IPS-18a (cell line): ENCODE measurements at regions not wholly inside any gene's neighbourhood (a gene's known extent, or its start where the extent isn't known, plus 50 kb on each side); places are given as distances from the start of the nearest gene placed in this dataset.
"Not testable (repeated sequence)": the region's sequence is repeated elsewhere in the genome, so short reads cannot be mapped to it uniquely, and the experiment has no call there.

ENCODE experiments used
- H3K27ac ChIP-seq: one replicate; pipeline ENCODE4 v1.5.1; 2013; ENCODE audit warnings: low read length
- H3K27me3 ChIP-seq: one replicate; pipeline ENCODE4 v1.6.1; 2013; ENCODE audit warnings: mild to moderate bottlenecking, low read length; ENCODE audit not compliant: control insufficient read depth, insufficient read depth
- H3K36me3 ChIP-seq: one replicate; pipeline ENCODE4 v1.6.1; 2013; ENCODE audit warnings: low read depth, low read length; ENCODE audit not compliant: control insufficient read depth
- H3K4me1 ChIP-seq: one replicate; pipeline ENCODE4 v1.6.1; 2013; ENCODE audit warnings: low read depth, low read length; ENCODE audit not compliant: control insufficient read depth
- H3K4me3 ChIP-seq: one replicate; pipeline ENCODE4 v1.5.1; 2013; ENCODE audit warnings: low read length
- H3K9ac ChIP-seq: one replicate; pipeline ENCODE4 v1.6.1; 2013; ENCODE audit warnings: mild to moderate bottlenecking, low read length, moderate library complexity
- H3K9me3 ChIP-seq: one replicate; pipeline ENCODE4 v1.6.1; 2013; ENCODE audit warnings: low read depth, low read length; ENCODE audit not compliant: control insufficient read depth

- Histone ChIP-seq H3K27ac (no peak overlapping the region), H3K4me3 (no peak overlapping the region), H3K27me3 (peaks cover 8% of the 10 kb centered on the region), H3K4me1 (no peaks in the 10 kb centered on the region), H3K9me3 (peaks cover 12% of the 10 kb centered on the region), H3K9ac (no peak overlapping the region), H3K36me3 (no peaks in the 10 kb centered on the region)
Observed at GRCh38 chr2:13686262-13686661, 946.3 kb upstream of the LRATD1 start.

GRCh38 chr2:13694673-13695072 lies 937.8 kb upstream of the LRATD1 start:
- Histone ChIP-seq H3K27me3 (no peaks in the 10 kb centered on the region), H3K9ac (no peak overlapping the region), H3K4me3 (no peak overlapping the region)

GRCh38 chr2:13696601-13697000 lies 935.9 kb upstream of the LRATD1 start:
- no peak overlapping the region for H3K9ac ChIP-seq
- H3K9me3 ChIP-seq, result no peaks in the 10 kb centered on the region
- H3K4me1 ChIP-seq, result no peaks in the 10 kb centered on the region
- no peaks in the 10 kb centered on the region for H3K36me3 ChIP-seq
- no peak overlapping the region for H3K4me3 ChIP-seq
- no peak overlapping the region for H3K27ac ChIP-seq
- H3K27me3 ChIP-seq, result no peaks in the 10 kb centered on the region

More at GRCh38 chr2:13694673-13695072, 937.8 kb upstream of the LRATD1 start:
- Histone ChIP-seq H3K9me3 (no peaks in the 10 kb centered on the region), H3K36me3 (no peaks in the 10 kb centered on the region), H3K4me1 (no peaks in the 10 kb centered on the region), H3K27ac (no peak overlapping the region)

- Histone ChIP-seq H3K9me3 (no peaks in the 10 kb centered on the region), H3K4me3 (no peak overlapping the region), H3K36me3 (no peaks in the 10 kb centered on the region), H3K27ac (no peak overlapping the region), H3K27me3 (no peaks in the 10 kb centered on the region), H3K4me1 (no peaks in the 10 kb centered on the region), H3K9ac (no peak overlapping the region)
Observed at GRCh38 chr2:13698847-13699246, 933.7 kb upstream of the LRATD1 start.

- H3K4me1 ChIP-seq, H3K9me3 ChIP-seq, H3K9ac ChIP-seq: not testable (repeated sequence)
Observed at GRCh38 chr2:13699939-13700338, 932.6 kb upstream of the LRATD1 start.

GRCh38 chr2:13711154-13711553 lies 921.4 kb upstream of the LRATD1 start:
- H3K27me3 ChIP-seq, result no peaks in the 10 kb centered on the region
- H3K4me1 ChIP-seq, result no peaks in the 10 kb centered on the region
- H3K9me3 ChIP-seq, result no peaks in the 10 kb centered on the region
- no peak overlapping the region for H3K4me3 ChIP-seq
- no peak overlapping the region for H3K27ac ChIP-seq
- H3K9ac ChIP-seq, result no peak overlapping the region
- no peaks in the 10 kb centered on the region for H3K36me3 ChIP-seq

More at GRCh38 chr2:13699939-13700338, 932.6 kb upstream of the LRATD1 start:
- H3K27ac ChIP-seq, H3K27me3 ChIP-seq, H3K36me3 ChIP-seq, H3K4me3 ChIP-seq: not testable (repeated sequence)

- H3K4me3 ChIP-seq, result no peak overlapping the region
- H3K4me1 ChIP-seq, result no peaks in the 10 kb centered on the region
- no peaks in the 10 kb centered on the region for H3K36me3 ChIP-seq
- no peak overlapping the region for H3K9ac ChIP-seq
- no peaks in the 10 kb centered on the region for H3K27me3 ChIP-seq
- no peaks in the 10 kb centered on the region for H3K9me3 ChIP-seq
- no peak overlapping the region for H3K27ac ChIP-seq
Observed at GRCh38 chr2:13714466-13714865, 918.1 kb upstream of the LRATD1 start.

GRCh38 chr2:13725945-13726344 lies 906.6 kb upstream of the LRATD1 start:
- Histone ChIP-seq H3K9me3 (no peaks in the 10 kb centered on the region), H3K36me3 (no peaks in the 10 kb centered on the region), H3K9ac (no peak overlapping the region), H3K27me3 (no peaks in the 10 kb centered on the region), H3K4me1 (no peaks in the 10 kb centered on the region), H3K4me3 (no peak overlapping the region), H3K27ac (no peak overlapping the region)

GRCh38 chr2:13745330-13745729 lies 887.2 kb upstream of the LRATD1 start:
- H3K27ac ChIP-seq, result no peak overlapping the region
- no peaks in the 10 kb centered on the region for H3K36me3 ChIP-seq
- H3K9me3 ChIP-seq, result peaks cover 3% of the 10 kb centered on the region
- H3K9ac ChIP-seq, result no peak overlapping the region
- peaks cover 14% of the 10 kb centered on the region for H3K4me1 ChIP-seq
- no peak overlapping the region for H3K4me3 ChIP-seq
- H3K27me3 ChIP-seq, result no peaks in the 10 kb centered on the region

- Histone ChIP-seq H3K27me3 (no peaks in the 10 kb centered on the region), H3K4me1 (no peaks in the 10 kb centered on the region), H3K27ac (no peak overlapping the region), H3K9me3 (peaks cover 7% of the 10 kb centered on the region), H3K4me3 (no peak overlapping the region), H3K9ac (no peak overlapping the region), H3K36me3 (no peaks in the 10 kb centered on the region)
Observed at GRCh38 chr2:13751955-13752354, 880.6 kb upstream of the LRATD1 start.

- Histone ChIP-seq H3K36me3 (no peaks in the 10 kb centered on the region), H3K4me3 (no peak overlapping the region), H3K9ac (no peak overlapping the region), H3K9me3 (no peaks in the 10 kb centered on the region), H3K27ac (no peak overlapping the region), H3K4me1 (no peaks in the 10 kb centered on the region), H3K27me3 (no peaks in the 10 kb centered on the region)
Observed at GRCh38 chr2:13758412-13758811, 874.1 kb upstream of the LRATD1 start.

- no peaks in the 10 kb centered on the region for H3K9me3 ChIP-seq
- no peaks in the 10 kb centered on the region for H3K4me1 ChIP-seq
- no peak overlapping the region for H3K4me3 ChIP-seq
- no peaks in the 10 kb centered on the region for H3K27me3 ChIP-seq
- H3K36me3 ChIP-seq, result no peaks in the 10 kb centered on the region
- H3K27ac ChIP-seq, result no peak overlapping the region
- H3K9ac ChIP-seq, result no peak overlapping the region
Observed at GRCh38 chr2:13768274-13768673, 864.2 kb upstream of the LRATD1 start.
